H1 (cell line): ENCODE measurements at regions not wholly inside any gene's neighbourhood (a gene's known extent, or its start where the extent isn't known, plus 50 kb on each side); places are given as distances from the start of the nearest gene placed in this dataset.

Source experiments
- CTCF ChIA-PET: fragments of 300-600 bp; sonication (Branson Sonifier 250); formaldehyde crosslinking; loops from one replicate; lab custom pipeline; 2021; ENCODE audit not compliant: partially characterized antibody; lab: Charles Lee
- POLR2A ChIA-PET: fragments of 300-600 bp; sonication (Branson Sonifier 250); formaldehyde crosslinking; loops from one replicate; lab custom pipeline; 2021; ENCODE audit warnings: inconsistent platforms; ENCODE audit not compliant: partially characterized antibody; lab: Charles Lee
- DNase-seq, 2 experiments: peaks; one replicate each; pipeline versions ENCODE4 v3.0.0 to v3.0.0-alpha.2; 2010 to 2022; ENCODE audit warnings: low spot score in 2 of 2, low read depth in 1 of 2, mixed read lengths in 1 of 2
- FAIRE-seq: peaks from 2 replicates; lab custom pipeline; 2011; peaks lifted over from hg19 to GRCh38; lab: Jason Lieb, UNC
- H2AFZ ChIP-seq: 2 replicates; pipeline ENCODE4 v1.8.1; 2012; ENCODE audit warnings: low read length, inconsistent platforms
- H2AK5ac ChIP-seq: 2 replicates; pipeline ENCODE4 v1.6.1; 2013; ENCODE audit warnings: low read depth, low read length
- H2BK120ac ChIP-seq: replicated peaks from 2 replicates; pipeline ENCODE3; 2013; ENCODE audit warnings: low read depth, low read length, inconsistent platforms
- H2BK12ac ChIP-seq: 2 replicates; pipeline ENCODE4 v1.6.1; 2013; ENCODE audit warnings: low read depth, low read length
- H2BK15ac ChIP-seq: 2 replicates; pipeline ENCODE4 v1.6.1; 2013; ENCODE audit warnings: low read length
- H2BK20ac ChIP-seq: 2 replicates; pipeline ENCODE4 v1.6.1; 2013; ENCODE audit warnings: low read length
- H2BK5ac ChIP-seq: 2 replicates; pipeline ENCODE4 v1.6.1; 2013; ENCODE audit warnings: low read depth, low read length
- H3K14ac ChIP-seq: 2 replicates; pipeline ENCODE4 v1.6.1; 2013; ENCODE audit warnings: inconsistent platforms; ENCODE audit not compliant: insufficient read length
- H3K18ac ChIP-seq: 2 replicates; pipeline ENCODE4 v1.6.1; 2013; ENCODE audit warnings: low read length; ENCODE audit errors: extremely low read depth
- H3K23ac ChIP-seq: 2 replicates; pipeline ENCODE4 v1.6.1; 2013; ENCODE audit warnings: inconsistent platforms; ENCODE audit not compliant: insufficient read length
- H3K23me2 ChIP-seq: 2 replicates; pipeline ENCODE4 v1.6.1; 2013; ENCODE audit warnings: low read depth, low read length
- H3K27ac ChIP-seq: 2 replicates; pipeline ENCODE4 v1.6.1; 2011; ENCODE audit warnings: low read depth, low read length, inconsistent platforms
- H3K27me3 ChIP-seq, 4 experiments: replicated peaks in 1 of 4; 1 replicate in 1 of 4; 2 replicates in 3 of 4; pipeline versions ENCODE4 v1.6.1 to v1.8.1; 2011 to 2013; ENCODE audit warnings: low read length in 3 of 4, mild to moderate bottlenecking in 3 of 4, inconsistent platforms in 2 of 4, mixed read lengths in 2 of 4, moderate library complexity in 1 of 4; ENCODE audit not compliant: control insufficient read depth in 3 of 4, insufficient read depth in 3 of 4; ENCODE audit errors: extremely low read depth in 1 of 4
- H3K36me3 ChIP-seq, 4 experiments: 2 replicates each; pipeline versions ENCODE4 v1.6.1 to v1.8.1; 2011 to 2013; ENCODE audit warnings: mild to moderate bottlenecking in 4 of 4, low read length in 3 of 4, moderate library complexity in 2 of 4, control low read depth in 1 of 4, inconsistent platforms in 1 of 4; ENCODE audit not compliant: insufficient read depth in 4 of 4, control insufficient read depth in 2 of 4
- H3K4ac ChIP-seq: replicated peaks from 2 replicates; pipeline ENCODE3; 2013; ENCODE audit warnings: low read length, low read depth, mixed read lengths, inconsistent platforms; ENCODE audit not compliant: insufficient read length
- H3K4me1 ChIP-seq, 4 experiments: replicated peaks in 1 of 4; 1 replicate in 1 of 4; 2 replicates in 3 of 4; pipeline versions ENCODE4 v1.6.1 to v1.8.1; 2011 to 2013; ENCODE audit warnings: low read length in 3 of 4, inconsistent platforms in 2 of 4, mixed read lengths in 1 of 4; ENCODE audit not compliant: insufficient read depth in 4 of 4, control insufficient read depth in 3 of 4
- H3K4me2 ChIP-seq, 2 experiments: 2 replicates each; pipeline versions ENCODE4 v1.6.1 to v1.8.1; 2011 to 2013; ENCODE audit warnings: low read depth in 2 of 2, low read length in 2 of 2, control low read depth in 1 of 2, inconsistent platforms in 1 of 2, mild to moderate bottlenecking in 1 of 2; ENCODE audit not compliant: insufficient read depth in 1 of 2
- H3K4me3 ChIP-seq, 4 experiments: fragments of 200-600, 300-600 bp in 1 of 4; sonication (generic), shearing (Covaris generic), sonication (Bioruptor Twin) in 1 of 4; 2 replicates each; pipeline versions ENCODE4 v1.5.1 to v1.8.1; 2011 to 2016; ENCODE audit warnings: low read length in 4 of 4, low read depth in 3 of 4, control low read depth in 2 of 4, inconsistent platforms in 2 of 4, mild to moderate bottlenecking in 2 of 4, mixed read lengths in 1 of 4, moderate library complexity in 1 of 4; ENCODE audit not compliant: insufficient read depth in 2 of 4; ENCODE audit errors: extremely low read depth in 1 of 4
- H3K56ac ChIP-seq: replicated peaks from 2 replicates; pipeline ENCODE3; 2013; ENCODE audit warnings: low read depth, mild to moderate bottlenecking, mixed read lengths, low read length, inconsistent platforms; ENCODE audit not compliant: insufficient read length
- H3K79me1 ChIP-seq: 2 replicates; pipeline ENCODE4 v1.6.1; 2013; ENCODE audit warnings: low read depth, low read length, control low read depth
- H3K79me2 ChIP-seq, 2 experiments: 2 replicates each; pipeline versions ENCODE4 v1.6.1 to v1.8.1; 2012 to 2013; ENCODE audit warnings: low read length in 2 of 2, mild to moderate bottlenecking in 2 of 2, inconsistent platforms in 1 of 2; ENCODE audit not compliant: insufficient read depth in 2 of 2, control insufficient read depth in 1 of 2
- H3K9ac ChIP-seq, 4 experiments: replicated peaks in 1 of 4; 1 replicate in 1 of 4; 2 replicates in 3 of 4; pipeline versions ENCODE4 v1.6.1 to v1.8.1; 2011 to 2013; ENCODE audit warnings: low read depth in 3 of 4, low read length in 3 of 4, control low read depth in 2 of 4, mild to moderate bottlenecking in 2 of 4, moderate library complexity in 2 of 4, inconsistent platforms in 1 of 4; ENCODE audit errors: extremely low read depth in 1 of 4
- H3K9me3 ChIP-seq, 2 experiments: 2 replicates each; pipeline versions ENCODE4 v1.6.1 to v1.8.1; 2012 to 2013; ENCODE audit warnings: mild to moderate bottlenecking in 2 of 2, moderate library complexity in 2 of 2, control low read depth in 1 of 2, inconsistent platforms in 1 of 2, low read depth in 1 of 2, low read length in 1 of 2, mixed read lengths in 1 of 2; ENCODE audit not compliant: insufficient read depth in 2 of 2
- H4K20me1 ChIP-seq, 2 experiments: replicated peaks in 1 of 2; 2 replicates each; pipeline versions ENCODE3 to v1.8.1; 2011 to 2013; ENCODE audit warnings: inconsistent platforms in 2 of 2, low read length in 2 of 2, mild to moderate bottlenecking in 1 of 2; ENCODE audit not compliant: insufficient read depth in 2 of 2, control insufficient read depth in 1 of 2
- H4K5ac ChIP-seq: 2 replicates; pipeline ENCODE4 v1.6.1; 2013; ENCODE audit warnings: low read length, low read depth, mixed read lengths, inconsistent platforms; ENCODE audit not compliant: insufficient read length
- H4K8ac ChIP-seq: 2 replicates; pipeline ENCODE4 v1.8.0; 2013; ENCODE audit warnings: mild to moderate bottlenecking, moderate library complexity, low read length, inconsistent platforms; ENCODE audit not compliant: insufficient read depth; ENCODE audit errors: extremely low read depth
- H4K91ac ChIP-seq: replicated peaks from 2 replicates; pipeline ENCODE3; 2013; ENCODE audit warnings: low read length, mixed read lengths, inconsistent platforms; ENCODE audit not compliant: insufficient read length
- CBX5 ChIP-seq: fragments of 300-800, 300-1000 bp; sonication (generic); IDR thresholded peaks from 2 replicates; pipeline ENCODE4 v1.7.1; 2016; ENCODE audit warnings: antibody characterized with exemption, low read length, low read depth
- CTBP2 ChIP-seq: IDR thresholded peaks from 2 replicates; pipeline ENCODE4 v1.7.0; 2011; ENCODE audit warnings: borderline replicate concordance, mild to moderate bottlenecking, moderate library complexity, mixed read lengths, low read length; ENCODE audit not compliant: insufficient read depth, insufficient read length
- EGR1 ChIP-seq: IDR thresholded peaks from 2 replicates; pipeline ENCODE4 v1.6.1; 2011; ENCODE audit warnings: low read depth, low read length, borderline replicate concordance
- HDAC2 ChIP-seq, 2 experiments: fragments of 300-600 bp in 1 of 2; sonication (generic) in 1 of 2; IDR thresholded peaks; 2 replicates each; pipeline ENCODE4 v1.6.1; 2011 to 2012; ENCODE audit warnings: low read depth in 2 of 2, low read length in 2 of 2, mild to moderate bottlenecking in 2 of 2, moderate library complexity in 2 of 2, borderline replicate concordance in 1 of 2, inconsistent platforms in 1 of 2
- MAFK ChIP-seq: IDR thresholded peaks from 2 replicates; pipeline ENCODE4 v1.6.1; 2012; ENCODE audit warnings: low read depth, mild to moderate bottlenecking, improper control_type of control experiment, low read length
- NRF1 ChIP-seq: IDR thresholded peaks from 2 replicates; pipeline ENCODE4 v1.6.1; 2011; ENCODE audit warnings: mild to moderate bottlenecking, low read depth, low read length, improper control_type of control experiment
- SP2 ChIP-seq: IDR thresholded peaks from 2 replicates; pipeline ENCODE4 v1.6.1; 2012; ENCODE audit warnings: mild to moderate bottlenecking, low read length, inconsistent platforms
- WGBS, 2 experiments: shearing (Covaris generic) in 1 of 2; methylation state at CpG; one replicate each; pipeline versions ENCODE4 v1.1.6 to v1.1.7; 2013 to 2015; ENCODE audit warnings: low lambda C conversion rate in 2 of 2, mixed read lengths in 2 of 2, inconsistent platforms in 1 of 2, low coverage in 1 of 2, missing lambda C conversion rate in 1 of 2; ENCODE audit not compliant: insufficient replicate concordance in 2 of 2, insufficient coverage in 1 of 2, insufficient read length in 1 of 2; ENCODE audit errors: extremely low coverage in 1 of 2, missing lambda C conversion rate in 1 of 2; 5-methylcytosine and 5-hydroxymethylcytosine counted together

DNA sequence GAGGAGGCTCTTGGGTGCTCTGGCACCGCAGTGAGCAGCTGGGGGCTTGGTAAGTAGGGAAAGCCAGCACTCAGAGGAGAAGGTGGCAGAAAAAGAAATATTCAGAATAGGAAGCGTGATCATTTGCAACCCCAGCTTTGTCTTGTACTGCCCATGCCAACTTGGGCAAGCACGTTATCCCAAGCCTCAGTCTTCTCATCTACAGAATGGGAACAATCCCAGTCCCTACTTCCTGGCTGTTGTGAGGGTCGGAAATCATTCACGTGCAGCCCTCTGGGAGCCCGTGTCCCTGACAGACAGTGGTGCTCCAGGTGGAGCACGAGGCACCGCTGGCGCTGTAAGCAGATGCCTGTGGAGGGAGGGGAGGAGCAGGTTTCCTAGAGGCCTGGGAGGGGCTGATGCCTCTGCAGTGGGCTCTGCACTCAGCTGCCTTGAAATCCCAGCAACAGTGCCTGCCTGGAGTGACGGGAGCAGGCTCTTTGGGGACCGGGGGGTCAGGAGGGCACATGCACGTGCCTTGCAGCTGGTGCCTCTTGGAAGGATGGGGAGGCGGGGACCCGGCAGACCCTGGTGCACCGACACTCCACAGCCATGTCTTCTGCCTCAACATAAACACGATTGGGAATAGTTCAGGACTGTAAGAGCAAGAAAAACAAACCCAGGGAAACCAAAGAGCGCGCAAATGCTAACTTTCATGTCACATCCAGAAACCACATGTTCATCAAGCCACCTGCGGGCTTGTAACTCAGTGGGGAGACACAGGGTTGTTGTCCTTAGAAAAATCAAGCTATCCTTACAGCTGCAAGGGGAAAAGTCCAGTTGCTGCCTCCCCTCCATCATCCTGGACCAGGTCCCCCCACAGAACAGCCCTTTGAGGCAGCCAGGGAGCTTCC, 86.5 kb upstream of the DIO3 start:
- no peak overlapping the region for H3K18ac ChIP-seq
- no peak overlapping the region for H3K27ac ChIP-seq
- DNase-seq (no peak), FAIRE-seq (no peak)
- no peak overlapping the region for H4K91ac ChIP-seq
- no peaks in the 10 kb centered on the region for H4K20me1 ChIP-seq
- no peaks in the 10 kb centered on the region for H3K9me3 ChIP-seq
- ChIA-PET CTCF (interaction anchor here (0.6 to 1.6 kb wide), 5 partner anchors 8 to 251 kb away, joined by 3 to 6 read pairs (median 3); no protein-coding TSS in a partner anchor), POLR2A (no interaction called here)
- H2BK15ac ChIP-seq, result no peak overlapping the region
- WGBS, 2 experiments, result 89% methylated on average over 19 of the region's 19 CpGs; no CpG with 5 or more reads in 1 of the 2 experiments
- no peak for TF ChIP-seq HDAC2 (IDR thresholded peaks at IDR 0.05; ENCODE audit: borderline replicate concordance in 1 of 2, low read depth in 2 of 2, low read length in 2 of 2)
- TF ChIP-seq SP2, result no peak
- TF ChIP-seq CBX5, result no peak
- TF ChIP-seq EGR1, result no peak
- TF ChIP-seq MAFK, result no peak
- TF ChIP-seq CTBP2, result no peak
- TF ChIP-seq NRF1, result no peak
- peak overlapping the region; percentile 36; the same call in 1 of the 2 replicates for H4K8ac ChIP-seq
- H2AK5ac ChIP-seq, result no peak overlapping the region
- H3K4ac ChIP-seq, result no peak overlapping the region
- H2BK20ac ChIP-seq, result no peak overlapping the region
- no peaks in the 10 kb centered on the region for H3K23me2 ChIP-seq
- H2BK5ac ChIP-seq, result no peak overlapping the region
- no peaks in the 10 kb centered on the region for H3K79me2 ChIP-seq
- no peak overlapping the region for H3K4me3 ChIP-seq
- H3K23ac ChIP-seq, result no peak overlapping the region
- H3K56ac ChIP-seq, result no peak overlapping the region
- no peak overlapping the region for H3K4me2 ChIP-seq
- no peak overlapping the region for H2BK12ac ChIP-seq
- no peaks in the 10 kb centered on the region for H3K79me1 ChIP-seq
- H3K14ac ChIP-seq, result no peak overlapping the region
- no peak overlapping the region for H2BK120ac ChIP-seq
- no peak overlapping the region for H3K9ac ChIP-seq
- H3K36me3 ChIP-seq, result no peaks in the 10 kb centered on the region
- no peaks in the 10 kb centered on the region; a peak in 1 of 7 replicates for H3K27me3 ChIP-seq
- peaks cover 3 to 16% (median 8%) of the 10 kb centered on the region in 4 experiments for H3K4me1 ChIP-seq
- no peak overlapping the region for H4K5ac ChIP-seq
- no peak overlapping the region for H2AFZ ChIP-seq
